Choroid plexus epithelial cell (primary cell): ENCODE measurements at regions not wholly inside any gene's neighbourhood (a gene's known extent, or its start where the extent isn't known, plus 50 kb on each side); places are given as distances from the start of the nearest gene placed in this dataset.
"Not testable (repeated sequence)": the region's sequence is repeated elsewhere in the genome, so short reads cannot be mapped to it uniquely, and the experiment has no call there.

Experiments used
- DNase-seq: peaks from one replicate; pipeline ENCODE4 v3.0.0-alpha.2; 2010; ENCODE audit warnings: low read depth
- H3K4me3 ChIP-seq: 2 replicates; pipeline ENCODE4 v1.5.1; 2011; ENCODE audit warnings: low read depth, mild to moderate bottlenecking, control low read depth, low read length, moderate library complexity
- CTCF ChIP-seq: conservative IDR thresholded peaks from 2 replicates; pipeline ENCODE4 v1.5.1; 2011; ENCODE audit warnings: low read depth, mild to moderate bottlenecking, control low read depth, inconsistent platforms, low read length, moderate library complexity

- H3K4me3 ChIP-seq: no peak overlapping the region
- no peak for TF ChIP-seq CTCF
- DNase-seq: no peak
Observed at GRCh38 chrX:131650637-131651410, 107.0 kb downstream of the OR13H1 start.

GRCh38 chrX:131663726-131664125 lies 119.9 kb downstream of the OR13H1 start:
- DNase-seq, H3K4me3 ChIP-seq: not testable (repeated sequence)

- TF ChIP-seq CTCF: no peak
- DNase-seq: no peak
- H3K4me3 ChIP-seq: no peak overlapping the region
Observed at GRCh38 chrX:131671735-131672134, 127.9 kb downstream of the OR13H1 start.

GRCh38 chrX:131675596-131676194 lies 131.8 kb downstream of the OR13H1 start:
- peak; percentile 50 for TF ChIP-seq CTCF
- no peak overlapping the region for H3K4me3 ChIP-seq
- DNase-seq: peak; percentile 16

- DNase-seq: peak; percentile 33
- peak; percentile 62 for TF ChIP-seq CTCF
- no peak overlapping the region for H3K4me3 ChIP-seq
Observed at GRCh38 chrX:131677655-131678628, 134.1 kb downstream of the OR13H1 start.

- not testable (repeated sequence) for H3K4me3 ChIP-seq, DNase-seq
Observed at GRCh38 chrX:131682735-131683134, 138.9 kb downstream of the OR13H1 start.

GRCh38 chrX:131693359-131693758 lies 149.5 kb downstream of the OR13H1 start:
- H3K4me3 ChIP-seq: no peak overlapping the region
- no peak for TF ChIP-seq CTCF
- DNase-seq: no peak

GRCh38 chrX:131696989-131697388 lies 153.1 kb downstream of the OR13H1 start:
- DNase-seq, H3K4me3 ChIP-seq: not testable (repeated sequence)
